ENCODE measurements at regions not wholly inside any gene's neighbourhood (a gene's known extent, or its start where the extent isn't known, plus 50 kb on each side); places are given as distances from the start of the nearest gene placed in this dataset.

GRCh38 chr11:34758262-34758661 lies 137.4 kb downstream of the EHF start:
- WGBS, 3 donors: 19 to 21% (median 19%) methylated on average over 7 of the region's 7 CpGs
- Histone ChIP-seq H3K27ac (peak overlapping the region; percentile 42), H3K4me3 (no peak overlapping the region), H3K9me3 (no peaks in the 10 kb centered on the region), H3K27me3 (ENCODE audit: insufficient read depth in 3 of 3, low read length in 2 of 3) (no peaks in the 10 kb centered on the region), H3K4me1 (peaks cover 9% of the 10 kb centered on the region), H3K36me3 (ENCODE audit: insufficient read depth in 1 of 2, low read depth in 1 of 2) (no peaks in the 10 kb centered on the region)
- ATAC-seq: peak; percentile 86 to 94 (median 91)
- DNase-seq: no peak
- TF ChIP-seq, protein P1, sequence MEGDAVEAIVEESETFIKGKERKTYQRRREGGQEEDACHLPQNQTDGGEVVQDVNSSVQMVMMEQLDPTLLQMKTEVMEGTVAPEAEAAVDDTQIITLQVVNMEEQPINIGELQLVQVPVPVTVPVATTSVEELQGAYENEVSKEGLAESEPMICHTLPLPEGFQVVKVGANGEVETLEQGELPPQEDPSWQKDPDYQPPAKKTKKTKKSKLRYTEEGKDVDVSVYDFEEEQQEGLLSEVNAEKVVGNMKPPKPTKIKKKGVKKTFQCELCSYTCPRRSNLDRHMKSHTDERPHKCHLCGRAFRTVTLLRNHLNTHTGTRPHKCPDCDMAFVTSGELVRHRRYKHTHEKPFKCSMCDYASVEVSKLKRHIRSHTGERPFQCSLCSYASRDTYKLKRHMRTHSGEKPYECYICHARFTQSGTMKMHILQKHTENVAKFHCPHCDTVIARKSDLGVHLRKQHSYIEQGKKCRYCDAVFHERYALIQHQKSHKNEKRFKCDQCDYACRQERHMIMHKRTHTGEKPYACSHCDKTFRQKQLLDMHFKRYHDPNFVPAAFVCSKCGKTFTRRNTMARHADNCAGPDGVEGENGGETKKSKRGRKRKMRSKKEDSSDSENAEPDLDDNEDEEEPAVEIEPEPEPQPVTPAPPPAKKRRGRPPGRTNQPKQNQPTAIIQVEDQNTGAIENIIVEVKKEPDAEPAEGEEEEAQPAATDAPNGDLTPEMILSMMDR (IDR thresholded peaks at IDR 0.05): no peak
- intact Hi-C loops (cut with DNase I): loop anchor here (10.0 kb wide), 2 partner anchors 103 to 173 kb away; no protein-coding TSS in a partner anchor

DNA sequence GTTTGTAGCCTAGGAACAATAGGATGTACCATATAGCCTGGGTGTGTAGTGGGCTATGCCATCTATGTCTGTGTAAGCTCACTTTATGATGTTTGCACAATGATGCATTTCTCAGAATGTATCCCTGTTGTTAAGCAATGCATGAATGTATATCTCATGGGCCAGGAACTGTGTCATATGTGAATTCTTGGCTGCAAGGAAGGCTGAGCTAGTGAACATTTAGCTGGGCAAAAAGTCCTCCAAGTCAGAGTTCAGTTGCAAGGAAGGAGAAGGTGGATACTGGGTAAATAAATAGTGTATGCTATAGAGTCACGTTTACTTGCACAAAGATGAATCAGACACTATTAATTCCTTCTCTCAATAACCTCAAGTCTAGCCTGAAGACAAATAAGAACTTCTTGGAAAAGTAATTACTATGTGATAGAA lies 136.1 kb downstream of the EHF start:
- Histone ChIP-seq H3K4me1 (peaks cover 9% of the 10 kb centered on the region), H3K27me3 (ENCODE audit: insufficient read depth in 3 of 3, low read length in 2 of 3) (no peaks in the 10 kb centered on the region), H3K27ac (no peak overlapping the region), H3K36me3 (ENCODE audit: insufficient read depth in 1 of 2, low read depth in 1 of 2) (no peaks in the 10 kb centered on the region), H3K9me3 (no peaks in the 10 kb centered on the region), H3K4me3 (no peak overlapping the region)
- intact Hi-C loops (cut with DNase I): loop anchor here (10.0 kb wide), 2 partner anchors 102 to 172 kb away; no protein-coding TSS in a partner anchor
- DNase-seq (no peak), ATAC-seq (no peak)
- TF ChIP-seq, protein P1 (IDR thresholded peaks at IDR 0.05): no peak
- WGBS, 3 donors: 59 to 71% (median 70%) methylated on average over 1 of the region's 1 CpG

DNA sequence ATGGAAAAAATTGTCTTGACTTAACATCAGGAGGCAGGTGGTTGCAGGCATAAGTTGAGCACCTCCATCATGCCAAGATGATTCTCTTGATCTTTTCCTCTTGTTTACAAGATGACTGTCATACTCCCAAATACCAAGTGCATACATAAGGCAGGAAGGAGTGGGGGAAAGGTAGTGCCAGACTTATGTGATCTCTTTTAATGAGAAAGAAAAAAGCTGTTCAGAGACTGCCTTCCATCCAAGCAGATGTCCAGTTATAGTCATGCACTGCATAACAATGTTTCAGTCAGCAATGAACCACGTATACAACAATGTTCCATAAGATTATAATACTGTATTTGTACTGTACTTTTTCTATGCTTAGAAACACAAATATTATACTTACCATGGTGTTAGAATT lies 135.7 kb downstream of the EHF start:
- H3K4me3 ChIP-seq: no peak overlapping the region
- H3K27ac ChIP-seq: no peak overlapping the region
- WGBS, 3 donors: 15 to 41% (median 31%) methylated on average over 1 of the region's 1 CpG
- ATAC-seq (no peak), DNase-seq (no peak)
- H3K9me3 ChIP-seq: no peaks in the 10 kb centered on the region
- intact Hi-C loops (cut with DNase I): loop anchor here (10.0 kb wide), 2 partner anchors 102 to 172 kb away; no protein-coding TSS in a partner anchor
- TF ChIP-seq, protein P1 (IDR thresholded peaks at IDR 0.05): no peak
- peaks cover 10% of the 10 kb centered on the region for H3K4me1 ChIP-seq
- no peaks in the 10 kb centered on the region for H3K36me3 ChIP-seq (ENCODE audit: insufficient read depth in 1 of 2, low read depth in 1 of 2)
- H3K27me3 ChIP-seq (ENCODE audit: insufficient read depth in 3 of 3, low read length in 2 of 3): no peaks in the 10 kb centered on the region

DNA sequence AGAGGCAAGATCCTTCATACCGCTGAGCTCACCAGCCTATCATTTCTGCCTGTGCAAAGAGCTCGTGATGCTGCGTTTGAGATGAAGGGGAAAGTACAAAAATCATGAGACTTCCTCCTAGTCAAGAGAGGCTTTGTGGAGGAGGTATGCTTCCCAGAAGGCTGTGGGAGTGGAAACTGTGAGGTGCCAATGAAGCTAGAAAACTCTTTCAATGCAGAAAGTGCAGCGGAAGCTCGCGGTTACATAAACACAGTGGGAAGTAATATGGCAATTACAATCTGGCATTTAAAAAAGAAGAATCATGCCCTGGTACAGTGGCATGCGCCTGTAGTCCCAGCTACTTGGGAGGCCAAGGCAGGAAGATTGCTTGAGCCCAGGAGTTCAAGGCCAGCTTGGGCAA lies 134.8 kb downstream of the EHF start:
- no peak overlapping the region for H3K4me3 ChIP-seq
- TF ChIP-seq, protein P1 (IDR thresholded peaks at IDR 0.05): no peak
- no peak for DNase-seq
- H3K27me3 ChIP-seq (ENCODE audit: insufficient read depth in 3 of 3, low read length in 2 of 3): no peaks in the 10 kb centered on the region
- H3K27ac ChIP-seq: no peak overlapping the region
- no peaks in the 10 kb centered on the region for H3K36me3 ChIP-seq (ENCODE audit: insufficient read depth in 1 of 2, low read depth in 1 of 2)
- ATAC-seq: no peak
- H3K4me1 ChIP-seq: peaks cover 19% of the 10 kb centered on the region
- WGBS, 3 donors: 87 to 93% (median 92%) methylated on average over 7 of the region's 7 CpGs
- intact Hi-C loops (cut with DNase I): loop anchor here (10.0 kb wide), 2 partner anchors 101 to 171 kb away; no protein-coding TSS in a partner anchor
- H3K9me3 ChIP-seq: no peaks in the 10 kb centered on the region

All from psoas muscle (tissue), 7 donors.